Liver (tissue), 3 donors: ENCODE measurements at regions not wholly inside any gene's neighbourhood (a gene's known extent, or its start where the extent isn't known, plus 50 kb on each side); places are given as distances from the start of the nearest gene placed in this dataset.

Experiments used
- FOXA1 ChIP-seq: IDR thresholded peaks from 2 replicates; pipeline ENCODE4 v1.6.1; 2016; ENCODE audit warnings: antibody characterized with exemption
- GABPA ChIP-seq, 2 donors: IDR thresholded peaks in 1 of 2; conservative IDR thresholded peaks in 1 of 2; 2 replicates each; pipeline ENCODE4 v1.6.1; 2016; ENCODE audit warnings: antibody characterized with exemption in 2 of 2, mild to moderate bottlenecking in 1 of 2, moderate library complexity in 1 of 2
- HNF4G ChIP-seq: IDR thresholded peaks from 2 replicates; pipeline ENCODE4 v1.6.1; 2016; ENCODE audit warnings: antibody characterized with exemption
- JUND ChIP-seq, 2 donors: IDR thresholded peaks; 2 replicates each; pipeline ENCODE4 v1.6.1; 2016; ENCODE audit warnings: antibody characterized with exemption in 2 of 2
- RAD21 ChIP-seq, 2 donors: IDR thresholded peaks; 2 replicates each; pipeline ENCODE4 v1.6.1; 2016; ENCODE audit warnings: antibody characterized with exemption in 2 of 2, mild to moderate bottlenecking in 2 of 2
- SP1 ChIP-seq: IDR thresholded peaks from 2 replicates; pipeline ENCODE4 v1.6.1; 2018; ENCODE audit warnings: antibody characterized with exemption, mild to moderate bottlenecking
- TAF1 ChIP-seq: conservative IDR thresholded peaks from 2 replicates; pipeline ENCODE4 v1.6.1; 2016; ENCODE audit warnings: antibody characterized with exemption, mild to moderate bottlenecking
- YY1 ChIP-seq: IDR thresholded peaks from 2 replicates; pipeline ENCODE4 v1.6.1; 2016; ENCODE audit warnings: antibody characterized with exemption, mild to moderate bottlenecking
- TF ChIP-seq, protein P1 (sequence below): fragments of 150-350 bp; IDR thresholded peaks from 2 replicates; pipeline ENCODE4 v1.5.1; 2017; ENCODE audit warnings: improper control_type of control experiment, low read depth, low read length; ENCODE audit not compliant: missing input control
- TF ChIP-seq, protein P2 (sequence below): IDR thresholded peaks from 2 replicates; pipeline ENCODE4 v1.6.1; 2016; ENCODE audit warnings: antibody characterized with exemption
- TF ChIP-seq, protein P3 (sequence below): IDR thresholded peaks from 2 replicates; pipeline ENCODE4 v1.6.1; 2016; ENCODE audit warnings: antibody characterized with exemption, mild to moderate bottlenecking
- TF ChIP-seq, protein P4 (sequence below): IDR thresholded peaks from 2 replicates; pipeline ENCODE4 v1.6.1; 2016; ENCODE audit warnings: antibody characterized with exemption
- donor health status: healthy.
- donor health status: healthy.

DNA sequence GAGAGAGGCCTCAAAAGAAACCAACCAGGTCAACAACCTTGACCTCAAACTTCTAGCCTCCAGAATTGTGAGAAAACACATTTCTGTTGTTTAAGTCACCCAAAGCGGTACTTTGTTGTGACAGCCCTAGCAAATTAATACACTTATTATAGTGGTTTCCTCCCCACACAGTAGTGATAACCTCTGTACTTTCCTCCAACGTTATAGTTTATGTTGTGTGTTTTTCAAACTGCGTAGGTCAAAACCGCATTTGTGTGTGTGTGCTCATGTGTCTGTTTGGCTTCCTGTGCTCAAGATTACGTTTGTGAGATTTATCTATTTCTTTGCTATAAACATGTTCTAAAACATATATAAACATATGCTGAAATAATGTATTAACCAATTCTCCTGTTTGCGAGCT, 667.8 kb upstream of the USP24 start:
- TF ChIP-seq, protein P1, sequence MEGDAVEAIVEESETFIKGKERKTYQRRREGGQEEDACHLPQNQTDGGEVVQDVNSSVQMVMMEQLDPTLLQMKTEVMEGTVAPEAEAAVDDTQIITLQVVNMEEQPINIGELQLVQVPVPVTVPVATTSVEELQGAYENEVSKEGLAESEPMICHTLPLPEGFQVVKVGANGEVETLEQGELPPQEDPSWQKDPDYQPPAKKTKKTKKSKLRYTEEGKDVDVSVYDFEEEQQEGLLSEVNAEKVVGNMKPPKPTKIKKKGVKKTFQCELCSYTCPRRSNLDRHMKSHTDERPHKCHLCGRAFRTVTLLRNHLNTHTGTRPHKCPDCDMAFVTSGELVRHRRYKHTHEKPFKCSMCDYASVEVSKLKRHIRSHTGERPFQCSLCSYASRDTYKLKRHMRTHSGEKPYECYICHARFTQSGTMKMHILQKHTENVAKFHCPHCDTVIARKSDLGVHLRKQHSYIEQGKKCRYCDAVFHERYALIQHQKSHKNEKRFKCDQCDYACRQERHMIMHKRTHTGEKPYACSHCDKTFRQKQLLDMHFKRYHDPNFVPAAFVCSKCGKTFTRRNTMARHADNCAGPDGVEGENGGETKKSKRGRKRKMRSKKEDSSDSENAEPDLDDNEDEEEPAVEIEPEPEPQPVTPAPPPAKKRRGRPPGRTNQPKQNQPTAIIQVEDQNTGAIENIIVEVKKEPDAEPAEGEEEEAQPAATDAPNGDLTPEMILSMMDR, result no peak
- TF ChIP-seq, protein P2, sequence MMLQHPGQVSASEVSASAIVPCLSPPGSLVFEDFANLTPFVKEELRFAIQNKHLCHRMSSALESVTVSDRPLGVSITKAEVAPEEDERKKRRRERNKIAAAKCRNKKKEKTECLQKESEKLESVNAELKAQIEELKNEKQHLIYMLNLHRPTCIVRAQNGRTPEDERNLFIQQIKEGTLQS, result no peak
- TF ChIP-seq SP1 (no peak), JUND (IDR thresholded peaks at IDR 0.05) (no peak), YY1 (no peak), FOXA1 (no peak), GABPA (IDR thresholded peaks at IDR 0.05 in 1 of 2, conservative IDR thresholded peaks at IDR 0.05 in 1 of 2) (no peak), TAF1 (no peak), RAD21 (IDR thresholded peaks at IDR 0.05) (no peak), HNF4G (no peak)
- TF ChIP-seq, protein P3, sequence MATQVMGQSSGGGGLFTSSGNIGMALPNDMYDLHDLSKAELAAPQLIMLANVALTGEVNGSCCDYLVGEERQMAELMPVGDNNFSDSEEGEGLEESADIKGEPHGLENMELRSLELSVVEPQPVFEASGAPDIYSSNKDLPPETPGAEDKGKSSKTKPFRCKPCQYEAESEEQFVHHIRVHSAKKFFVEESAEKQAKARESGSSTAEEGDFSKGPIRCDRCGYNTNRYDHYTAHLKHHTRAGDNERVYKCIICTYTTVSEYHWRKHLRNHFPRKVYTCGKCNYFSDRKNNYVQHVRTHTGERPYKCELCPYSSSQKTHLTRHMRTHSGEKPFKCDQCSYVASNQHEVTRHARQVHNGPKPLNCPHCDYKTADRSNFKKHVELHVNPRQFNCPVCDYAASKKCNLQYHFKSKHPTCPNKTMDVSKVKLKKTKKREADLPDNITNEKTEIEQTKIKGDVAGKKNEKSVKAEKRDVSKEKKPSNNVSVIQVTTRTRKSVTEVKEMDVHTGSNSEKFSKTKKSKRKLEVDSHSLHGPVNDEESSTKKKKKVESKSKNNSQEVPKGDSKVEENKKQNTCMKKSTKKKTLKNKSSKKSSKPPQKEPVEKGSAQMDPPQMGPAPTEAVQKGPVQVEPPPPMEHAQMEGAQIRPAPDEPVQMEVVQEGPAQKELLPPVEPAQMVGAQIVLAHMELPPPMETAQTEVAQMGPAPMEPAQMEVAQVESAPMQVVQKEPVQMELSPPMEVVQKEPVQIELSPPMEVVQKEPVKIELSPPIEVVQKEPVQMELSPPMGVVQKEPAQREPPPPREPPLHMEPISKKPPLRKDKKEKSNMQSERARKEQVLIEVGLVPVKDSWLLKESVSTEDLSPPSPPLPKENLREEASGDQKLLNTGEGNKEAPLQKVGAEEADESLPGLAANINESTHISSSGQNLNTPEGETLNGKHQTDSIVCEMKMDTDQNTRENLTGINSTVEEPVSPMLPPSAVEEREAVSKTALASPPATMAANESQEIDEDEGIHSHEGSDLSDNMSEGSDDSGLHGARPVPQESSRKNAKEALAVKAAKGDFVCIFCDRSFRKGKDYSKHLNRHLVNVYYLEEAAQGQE, result no peak
- TF ChIP-seq, protein P4, sequence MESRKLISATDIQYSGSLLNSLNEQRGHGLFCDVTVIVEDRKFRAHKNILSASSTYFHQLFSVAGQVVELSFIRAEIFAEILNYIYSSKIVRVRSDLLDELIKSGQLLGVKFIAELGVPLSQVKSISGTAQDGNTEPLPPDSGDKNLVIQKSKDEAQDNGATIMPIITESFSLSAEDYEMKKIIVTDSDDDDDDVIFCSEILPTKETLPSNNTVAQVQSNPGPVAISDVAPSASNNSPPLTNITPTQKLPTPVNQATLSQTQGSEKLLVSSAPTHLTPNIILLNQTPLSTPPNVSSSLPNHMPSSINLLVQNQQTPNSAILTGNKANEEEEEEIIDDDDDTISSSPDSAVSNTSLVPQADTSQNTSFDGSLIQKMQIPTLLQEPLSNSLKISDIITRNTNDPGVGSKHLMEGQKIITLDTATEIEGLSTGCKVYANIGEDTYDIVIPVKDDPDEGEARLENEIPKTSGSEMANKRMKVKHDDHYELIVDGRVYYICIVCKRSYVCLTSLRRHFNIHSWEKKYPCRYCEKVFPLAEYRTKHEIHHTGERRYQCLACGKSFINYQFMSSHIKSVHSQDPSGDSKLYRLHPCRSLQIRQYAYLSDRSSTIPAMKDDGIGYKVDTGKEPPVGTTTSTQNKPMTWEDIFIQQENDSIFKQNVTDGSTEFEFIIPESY, result no peak
